HG03460 (cell line): ENCODE measurements at regions not wholly inside any gene's neighbourhood (a gene's known extent, or its start where the extent isn't known, plus 50 kb on each side); places are given as distances from the start of the nearest gene placed in this dataset.

Experiments used
- ATAC-seq: cut with Tn5 transposase; IDR thresholded peaks from one replicate; pipeline ENCODE4 v1.9.1; 2021; ENCODE audit not compliant: unreplicated experiment

- no peak for ATAC-seq
Observed at GRCh38 chr2:236849940-236850339, 235.7 kb upstream of the COPS8 start.

- ATAC-seq: no peak
Observed at GRCh38 chr2:236851187-236851586, 234.5 kb upstream of the COPS8 start.

- no peak for ATAC-seq
Observed at GRCh38 chr2:236852100-236852976, 233.4 kb upstream of the COPS8 start.

DNA sequence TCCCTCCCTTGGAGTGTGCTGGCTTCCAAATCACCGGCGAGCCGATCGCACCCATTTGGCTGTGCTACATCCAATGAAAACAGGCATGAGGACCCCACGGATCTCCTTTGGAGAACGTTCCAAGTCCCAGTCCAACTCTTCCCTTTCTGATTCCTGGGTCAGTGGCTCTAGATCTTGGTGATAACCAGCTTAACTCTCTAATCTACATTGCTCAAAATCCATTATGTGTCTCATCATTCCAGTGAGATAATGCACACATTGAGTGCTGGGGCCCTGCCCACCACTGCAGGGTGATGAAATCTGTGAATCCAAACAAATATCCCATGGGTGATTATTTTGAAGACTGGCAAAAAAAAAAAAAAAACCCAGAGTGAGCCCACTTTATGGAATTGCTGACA is 232.7 kb upstream of the COPS8 start:
- no peak for ATAC-seq

- no peak for ATAC-seq
Observed at GRCh38 chr2:236853585-236854051, 232.1 kb upstream of the COPS8 start.

- ATAC-seq: no peak
Observed at GRCh38 chr2:236855176-236855865, 230.4 kb upstream of the COPS8 start.

DNA sequence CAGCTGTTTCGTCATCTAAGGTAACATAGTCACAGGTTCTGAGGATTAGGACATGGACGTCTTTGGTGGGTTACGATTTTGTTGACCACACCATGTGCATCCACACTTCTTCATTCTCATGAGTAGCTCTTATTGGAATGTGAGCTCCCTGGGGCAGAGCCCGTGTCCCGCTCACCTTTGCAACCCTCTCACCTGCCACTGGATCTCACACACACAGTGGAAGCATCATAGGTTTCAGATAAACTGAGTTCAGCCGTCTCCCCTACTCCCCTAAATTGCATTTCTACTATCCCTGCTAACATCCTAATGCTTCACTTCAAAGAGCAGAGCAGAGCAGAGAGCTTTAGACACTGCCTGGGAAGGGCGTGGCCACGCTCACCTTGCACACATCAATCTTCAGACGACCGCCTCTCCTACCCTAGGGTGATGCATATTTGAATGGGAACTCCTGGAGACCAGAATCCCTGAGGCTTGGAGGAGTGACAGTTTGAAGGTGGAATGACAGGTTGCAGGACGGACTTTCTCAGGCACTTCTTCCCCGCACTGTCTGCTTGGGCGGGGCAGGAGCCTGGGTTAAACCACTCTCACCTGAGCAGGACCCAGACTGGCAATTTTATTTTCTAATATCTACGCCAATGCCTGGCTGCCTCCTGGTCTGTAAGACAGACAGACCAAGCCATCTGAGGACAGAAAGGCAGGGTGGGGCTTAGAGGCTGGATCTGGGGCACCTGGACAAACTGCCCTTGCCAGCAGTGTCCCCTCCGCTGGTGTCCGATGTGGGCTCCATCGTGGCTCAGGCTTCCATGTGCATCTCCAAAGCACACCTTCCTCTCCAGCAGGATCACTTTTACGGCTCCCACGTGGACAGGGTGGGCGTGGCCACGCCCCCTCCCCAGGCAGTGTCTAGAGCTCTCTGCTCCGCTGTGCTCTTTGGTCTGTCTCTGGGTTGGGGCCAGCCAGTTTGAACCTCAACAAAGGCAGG is 229.5 kb upstream of the COPS8 start:
- ATAC-seq: no peak

DNA sequence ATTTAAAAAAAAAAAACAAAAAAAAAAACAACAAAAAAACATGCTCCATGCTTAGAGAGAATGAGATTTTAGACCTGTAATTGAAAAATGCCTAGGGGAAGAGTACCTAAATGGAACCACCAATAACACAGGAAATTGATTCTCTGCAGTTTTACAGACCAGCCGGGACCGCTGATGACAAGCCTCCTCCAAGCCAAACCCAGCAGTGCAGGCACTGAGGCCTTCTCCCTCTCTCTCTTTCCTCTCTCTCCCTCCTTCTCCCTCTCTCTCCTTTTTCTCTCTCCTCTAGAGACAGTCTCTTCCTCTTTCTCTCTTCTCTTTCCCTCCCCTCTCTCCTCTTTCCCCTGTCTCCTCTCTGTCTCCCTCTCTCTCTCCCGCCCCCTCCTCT is 228.8 kb upstream of the COPS8 start:
- no peak for ATAC-seq

DNA sequence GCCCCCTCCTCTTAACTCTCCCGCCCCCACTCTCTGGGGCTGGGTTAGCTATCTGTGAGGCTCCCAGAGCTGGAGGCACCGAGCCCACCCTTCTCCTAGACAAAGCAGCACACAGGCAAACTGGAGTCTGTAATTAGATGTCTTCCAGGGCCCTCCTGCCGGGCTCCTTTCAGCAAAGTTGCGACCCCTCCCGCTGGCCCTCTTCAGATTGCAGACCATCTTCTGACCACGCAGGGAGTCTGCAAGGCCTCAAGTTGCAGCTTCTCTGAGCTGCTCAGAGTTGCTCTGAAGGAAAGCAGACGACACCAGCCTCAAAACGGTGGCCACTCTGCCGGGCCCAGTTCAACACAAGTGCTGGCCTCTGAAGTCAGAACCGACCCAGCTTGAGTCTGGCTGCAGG is 228.4 kb upstream of the COPS8 start:
- ATAC-seq: no peak

- no peak for ATAC-seq
Observed at GRCh38 chr2:236857781-236858180, 227.9 kb upstream of the COPS8 start.

DNA sequence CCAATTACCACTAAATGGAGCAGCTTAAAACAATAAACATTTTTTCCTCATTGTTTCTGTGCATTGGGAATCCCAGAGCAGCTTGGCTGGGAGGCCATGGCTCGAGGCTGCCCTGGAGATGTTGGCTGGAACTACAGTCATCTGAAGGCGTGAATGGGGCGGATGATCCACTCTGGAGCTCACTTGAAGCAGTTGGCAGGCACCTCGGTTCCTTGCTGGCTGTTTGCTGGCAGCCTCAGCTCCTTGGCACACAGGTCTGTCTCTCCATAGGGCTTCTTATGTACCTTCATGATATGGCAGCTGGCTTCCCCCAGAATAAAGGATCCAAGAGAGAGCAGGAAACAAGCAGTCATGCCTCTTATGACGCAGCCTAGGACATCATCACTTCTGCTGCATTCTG is 227.0 kb upstream of the COPS8 start:
- no peak for ATAC-seq

DNA sequence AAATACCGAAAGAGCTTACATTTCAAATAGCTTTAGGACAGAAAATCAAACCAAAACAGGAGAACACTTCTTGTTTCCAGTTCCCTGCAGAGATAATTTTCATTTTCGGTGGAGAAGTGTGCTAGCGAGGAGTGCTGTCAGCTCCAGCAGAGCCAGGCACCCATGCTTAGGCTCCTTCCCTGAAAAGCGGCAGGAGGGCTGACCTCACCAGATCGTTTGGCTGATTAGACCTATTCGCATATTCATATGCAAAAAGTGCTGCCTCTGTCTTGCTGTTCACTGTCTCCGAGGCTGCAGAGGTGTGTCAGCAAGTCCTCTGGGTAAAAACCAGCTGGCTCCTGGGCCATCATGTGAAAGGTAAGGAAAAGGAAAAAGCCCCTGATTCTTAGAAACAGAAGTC is 225.8 kb upstream of the COPS8 start:
- ATAC-seq: no peak

DNA sequence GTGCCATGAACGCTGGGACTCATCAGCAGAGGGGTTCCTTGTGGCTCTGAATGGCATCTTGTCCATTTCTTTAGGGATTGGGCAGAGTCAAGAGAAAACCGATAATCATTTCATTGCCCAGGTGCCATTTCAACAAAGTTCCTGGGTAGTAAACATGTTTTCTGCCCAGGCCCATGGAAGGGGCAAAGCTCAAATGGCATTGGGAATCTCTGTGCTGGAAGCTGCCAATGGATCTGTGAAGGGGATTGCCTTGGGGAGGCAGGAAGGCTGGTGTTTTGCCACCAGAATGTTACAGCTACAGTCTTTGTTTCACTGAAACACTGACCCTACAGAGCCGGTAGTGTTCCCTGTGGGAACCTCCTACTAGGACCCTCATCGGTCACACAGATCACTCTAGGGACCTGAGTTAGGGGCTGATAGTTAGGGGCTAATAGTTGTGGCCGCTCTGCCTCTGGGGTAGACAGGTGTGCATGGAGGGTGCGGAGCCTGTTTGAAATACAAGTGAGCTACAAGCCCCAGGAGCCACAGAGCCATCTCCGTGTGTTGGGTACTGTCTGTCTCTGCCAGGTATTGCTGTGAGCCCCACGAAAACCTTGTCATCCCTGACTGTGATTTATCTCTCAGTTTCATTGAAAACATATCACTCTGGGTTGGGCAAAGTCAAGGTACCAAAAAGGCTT is 224.4 kb upstream of the COPS8 start:
- no peak for ATAC-seq

DNA sequence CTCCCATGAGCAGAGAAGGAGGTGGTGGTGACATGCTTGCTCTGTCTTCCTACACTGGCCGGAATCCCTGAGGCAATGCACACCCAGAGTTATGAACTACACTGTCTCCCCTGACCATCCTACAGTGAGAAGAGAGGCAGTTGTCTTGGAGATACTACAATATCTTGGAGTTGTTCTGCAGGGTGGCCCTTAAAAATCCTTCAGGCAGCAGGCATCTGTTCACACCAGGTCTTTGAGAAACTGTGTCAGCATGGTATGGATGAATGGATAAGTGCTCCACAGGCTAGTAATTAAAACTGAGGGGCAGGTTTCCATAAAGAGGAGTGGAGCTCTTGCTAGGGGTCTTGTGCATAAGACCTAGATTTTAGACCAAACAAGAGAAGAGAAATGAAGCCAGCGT is 223.7 kb upstream of the COPS8 start:
- no peak for ATAC-seq

DNA sequence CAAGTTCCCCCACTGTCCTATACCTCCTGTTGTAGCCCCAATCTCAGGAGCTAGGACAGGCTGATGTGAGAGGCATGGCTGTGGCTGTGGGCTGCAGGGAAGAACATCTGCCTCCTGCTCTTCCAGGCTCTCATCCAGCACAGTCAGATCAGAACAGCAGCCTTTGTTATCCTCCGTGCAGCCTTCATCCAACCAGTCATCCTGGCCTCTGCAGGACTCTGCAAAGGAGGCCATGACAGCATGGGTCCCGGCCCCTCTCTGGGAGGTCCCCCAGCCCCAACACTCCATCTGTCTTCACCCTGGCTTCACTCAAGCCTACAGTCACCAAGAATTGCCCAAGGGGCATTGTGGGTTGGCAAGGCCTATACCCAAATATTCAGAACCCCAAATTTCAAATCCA is 223.2 kb upstream of the COPS8 start:
- ATAC-seq: no peak

DNA sequence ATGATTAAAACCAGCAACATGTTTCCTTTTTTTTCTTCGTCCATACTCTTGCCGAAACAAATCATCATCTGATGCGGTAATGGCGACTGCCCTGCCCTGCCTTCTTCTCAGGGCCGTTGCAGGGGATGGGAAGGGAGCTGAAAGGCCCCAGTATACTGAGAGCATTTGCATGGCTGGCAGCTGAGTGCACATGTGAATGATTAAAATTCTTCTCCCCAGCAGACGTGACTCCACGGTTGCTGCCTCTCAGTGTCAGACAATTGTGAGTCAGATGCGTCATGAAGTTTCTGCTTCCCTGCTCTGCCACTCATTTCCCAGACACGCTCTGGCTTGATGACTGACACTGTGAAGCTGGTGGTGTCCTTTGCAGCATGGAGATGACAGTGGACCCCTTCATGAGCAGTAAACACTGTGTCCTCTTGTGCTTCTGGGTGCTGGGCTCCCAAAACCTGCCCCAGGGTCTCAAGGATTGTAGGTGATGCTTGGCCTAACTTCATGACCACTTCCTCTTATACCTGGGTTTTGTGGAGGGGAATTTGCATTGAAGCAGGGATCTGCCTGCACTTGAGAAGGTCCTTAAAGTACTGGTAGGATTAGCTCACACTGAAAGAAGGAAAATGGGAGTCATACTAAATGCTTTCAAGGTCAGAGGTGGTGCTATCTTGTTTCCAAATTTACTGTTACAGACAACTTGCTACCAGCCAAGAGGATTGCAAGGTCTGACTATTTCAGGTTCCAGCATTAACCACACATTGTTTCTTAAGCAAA is 222.5 kb upstream of the COPS8 start:
- no peak for ATAC-seq

GRCh38 chr2:236863729-236864126 is 222.0 kb upstream of the COPS8 start:
- ATAC-seq: no peak

DNA sequence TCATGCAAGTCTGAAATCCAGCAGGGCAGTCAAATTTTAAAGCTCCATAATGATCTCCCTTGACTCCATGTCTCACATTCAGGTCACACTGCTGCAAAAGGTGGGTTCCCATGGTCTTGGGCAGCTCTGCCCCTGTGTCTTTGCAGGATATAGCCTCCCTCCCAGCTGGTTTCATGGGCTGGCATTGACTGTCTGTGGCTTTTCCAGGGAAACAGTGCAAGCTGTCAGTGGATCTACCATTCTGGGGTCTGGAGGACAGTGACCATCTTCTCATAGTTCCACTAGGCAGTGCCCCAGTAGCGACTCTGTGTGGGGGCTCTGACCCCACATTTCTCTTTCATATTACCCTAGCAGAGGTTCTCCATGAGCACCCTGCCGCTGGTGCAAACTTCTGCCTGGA is 220.6 kb upstream of the COPS8 start:
- no peak for ATAC-seq

DNA sequence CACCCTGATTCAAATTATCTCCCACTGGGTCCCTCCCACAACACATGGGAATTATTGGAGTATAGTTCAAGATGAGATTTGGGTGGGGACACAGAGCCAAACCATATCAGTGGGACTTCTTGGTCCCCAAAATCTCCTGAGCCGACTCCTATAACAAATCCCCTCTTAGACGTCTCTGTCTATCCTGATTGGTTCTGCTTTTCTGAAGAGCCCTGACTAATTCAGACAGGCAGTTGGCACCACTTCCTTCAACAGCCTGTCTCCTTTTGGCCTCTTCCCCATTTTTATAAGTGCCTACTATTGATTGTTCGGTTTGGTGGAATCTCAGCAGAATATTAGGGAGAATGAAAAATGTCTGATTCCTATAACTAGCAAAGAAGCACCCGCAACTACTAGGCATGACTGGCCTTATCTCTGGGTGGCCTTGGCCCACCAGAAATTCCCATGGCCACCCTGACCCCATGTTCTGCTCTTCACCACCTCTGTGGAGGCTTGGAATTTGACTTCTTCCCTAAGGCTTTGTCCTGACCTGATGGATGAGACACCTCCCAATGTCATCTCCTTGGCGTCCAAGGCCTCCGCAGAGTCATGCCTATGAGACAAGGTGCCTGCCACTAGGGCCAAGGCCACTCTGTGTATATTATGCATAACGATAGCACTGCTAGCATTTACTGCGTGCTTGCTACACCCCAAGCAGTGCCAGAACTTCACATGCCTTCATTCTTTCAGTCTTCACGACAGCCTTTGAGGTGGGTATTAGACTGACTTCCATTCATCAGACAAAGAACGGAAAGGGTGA is 218.9 kb upstream of the COPS8 start:
- ATAC-seq: no peak
